ENCODE measurements at regions not wholly inside any gene's neighbourhood (a gene's known extent, or its start where the extent isn't known, plus 50 kb on each side); places are given as distances from the start of the nearest gene placed in this dataset.

DNA sequence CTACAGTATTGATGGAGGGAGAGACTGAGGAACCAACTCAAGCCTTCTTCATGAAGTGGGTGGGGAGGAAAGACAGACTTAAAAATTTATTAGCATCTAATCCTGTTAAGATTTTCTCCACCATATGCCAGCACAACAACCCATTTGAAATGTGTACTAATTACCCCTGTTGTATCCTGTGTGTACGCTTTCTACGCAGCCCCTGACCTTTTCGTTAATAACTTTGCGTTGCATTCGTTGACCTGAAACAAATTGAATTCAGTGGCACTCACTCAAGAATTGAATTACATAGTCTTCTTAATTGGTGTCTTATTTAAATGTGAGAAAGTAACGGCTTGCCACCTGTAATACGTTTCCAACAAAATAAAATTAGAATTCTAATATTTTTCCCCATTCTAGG, 113.9 kb downstream of the LINC00237 start:
- Histone ChIP-seq H3K9ac (ENCODE audit: low read depth, low read length, poor library complexity) (no peak overlapping the region), H3K14ac (ENCODE audit: low read length) (no peak overlapping the region), H3K4me3 (ENCODE audit: low read length in 2 of 2) (no peak overlapping the region), H3K36me3 (replicated peaks in 1 of 2; ENCODE audit: control insufficient read depth in 2 of 2, insufficient read depth in 2 of 2, low read length in 2 of 2) (no peaks in the 10 kb centered on the region), H2BK5ac (ENCODE audit: low read length) (no peak overlapping the region), H4K91ac (ENCODE audit: low read depth, low read length, poor library complexity) (no peak overlapping the region), H3K9me3 (replicated peaks in 1 of 2; ENCODE audit: control insufficient read depth in 2 of 2, insufficient read depth in 1 of 2, low read depth in 1 of 2, low read length in 2 of 2) (no peaks in the 10 kb centered on the region), H3K18ac (ENCODE audit: low read length) (no peak overlapping the region), H3K4me1 (ENCODE audit: control insufficient read depth in 2 of 2, insufficient read depth in 1 of 2, low read depth in 1 of 2, low read length in 2 of 2) (peaks cover 0 to 7% of the 10 kb centered on the region in 2 donors), H2AFZ (ENCODE audit: low read length) (no peak overlapping the region), H2BK120ac (ENCODE audit: low read depth, low read length) (no peak overlapping the region), H2BK15ac (ENCODE audit: low read length) (no peak overlapping the region), H3K4me2 (ENCODE audit: insufficient read depth, low read length, poor library complexity, severe bottlenecking) (no peak overlapping the region), H3K23ac (ENCODE audit: low read depth, low read length, poor library complexity) (no peak overlapping the region), H3K4ac (ENCODE audit: low read length) (no peak overlapping the region), H3K79me1 (ENCODE audit: low read depth, low read length) (no peaks in the 10 kb centered on the region), H2AK5ac (ENCODE audit: low read depth, low read length) (no peak overlapping the region), H3K27ac (replicated peaks; ENCODE audit: low read length) (no peak overlapping the region), H3K27me3 (ENCODE audit: control insufficient read depth in 3 of 3, insufficient read depth in 3 of 3, low read depth in 1 of 3, low read length in 3 of 3) (peaks cover 0 to 11% (median 0%) of the 10 kb centered on the region in 3 experiments), H4K8ac (ENCODE audit: low read depth, low read length) (no peak overlapping the region), H2BK12ac (ENCODE audit: low read length) (no peak overlapping the region)
- no peak for DNase-seq (ENCODE audit: low spot score)
- WGBS, 2 donors (ENCODE audit: extremely low coverage in 2 of 2, insufficient read length in 2 of 2, insufficient replicate concordance in 1 of 2), result no CpG with 5 or more reads among the region's 7 CpGs

GRCh38 chr20:20989081-20989480, 117.1 kb downstream of the LINC00237 start:
- no peak overlapping the region for H2BK15ac ChIP-seq (ENCODE audit: low read length)
- no peak overlapping the region for H3K4me3 ChIP-seq (ENCODE audit: low read length in 2 of 2)
- no peak overlapping the region for H2BK5ac ChIP-seq (ENCODE audit: low read length)
- H3K36me3 ChIP-seq (replicated peaks in 1 of 2; ENCODE audit: control insufficient read depth in 2 of 2, insufficient read depth in 2 of 2, low read length in 2 of 2), result no peaks in the 10 kb centered on the region
- no peak overlapping the region for H4K91ac ChIP-seq (ENCODE audit: low read depth, low read length, poor library complexity)
- H3K14ac ChIP-seq (ENCODE audit: low read length), result no peak overlapping the region
- peaks cover 0 to 8% (median 0%) of the 10 kb centered on the region in 3 experiments for H3K27me3 ChIP-seq (ENCODE audit: control insufficient read depth in 3 of 3, insufficient read depth in 3 of 3, low read depth in 1 of 3, low read length in 3 of 3)
- H2BK120ac ChIP-seq (ENCODE audit: low read depth, low read length), result no peak overlapping the region
- no peak overlapping the region for H3K27ac ChIP-seq (replicated peaks; ENCODE audit: low read length)
- DNase-seq (ENCODE audit: low spot score), result no peak
- no peak overlapping the region for H3K4me2 ChIP-seq (ENCODE audit: insufficient read depth, low read length, poor library complexity, severe bottlenecking)
- H4K8ac ChIP-seq (ENCODE audit: low read depth, low read length), result no peak overlapping the region
- no peaks in the 10 kb centered on the region for H3K9me3 ChIP-seq (replicated peaks in 1 of 2; ENCODE audit: control insufficient read depth in 2 of 2, insufficient read depth in 1 of 2, low read depth in 1 of 2, low read length in 2 of 2)
- no peak overlapping the region for H2AFZ ChIP-seq (ENCODE audit: low read length)
- no peak overlapping the region for H3K4ac ChIP-seq (ENCODE audit: low read length)
- H3K9ac ChIP-seq (ENCODE audit: low read depth, low read length, poor library complexity), result no peak overlapping the region
- no CpG with 5 or more reads among the region's 3 CpGs for WGBS, 2 donors (ENCODE audit: extremely low coverage in 2 of 2, insufficient read length in 2 of 2, insufficient replicate concordance in 1 of 2)
- H3K79me1 ChIP-seq (ENCODE audit: low read depth, low read length), result no peaks in the 10 kb centered on the region
- H3K18ac ChIP-seq (ENCODE audit: low read length), result no peak overlapping the region
- peaks cover 0 to 7% of the 10 kb centered on the region in 2 donors for H3K4me1 ChIP-seq (ENCODE audit: control insufficient read depth in 2 of 2, insufficient read depth in 1 of 2, low read depth in 1 of 2, low read length in 2 of 2)
- no peak overlapping the region for H3K23ac ChIP-seq (ENCODE audit: low read depth, low read length, poor library complexity)
- no peak overlapping the region for H2AK5ac ChIP-seq (ENCODE audit: low read depth, low read length)
- no peak overlapping the region for H2BK12ac ChIP-seq (ENCODE audit: low read length)

DNA sequence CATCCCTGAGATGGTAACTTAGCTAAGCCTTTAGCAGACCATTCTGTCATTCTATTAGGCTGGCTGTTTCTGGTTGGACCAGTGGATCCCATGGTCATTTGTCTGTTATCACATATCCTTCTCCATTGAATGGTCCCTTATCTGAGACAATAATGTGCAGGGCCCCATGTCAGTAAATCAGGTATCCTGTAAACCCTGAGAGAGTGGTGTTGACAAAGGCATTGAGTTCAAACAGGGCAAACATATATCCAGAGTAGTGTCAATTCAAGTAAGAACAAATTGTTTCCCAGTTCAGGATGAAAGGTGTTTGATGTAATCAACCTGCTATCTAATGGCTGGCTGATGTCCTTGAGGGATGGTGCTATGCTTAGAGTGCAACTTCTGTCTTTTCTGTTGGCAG, 126.2 kb downstream of the LINC00237 start:
- H3K27ac ChIP-seq (replicated peaks; ENCODE audit: low read length), result no peak overlapping the region
- H3K4me2 ChIP-seq (ENCODE audit: insufficient read depth, low read length, poor library complexity, severe bottlenecking), result no peak overlapping the region
- H3K4me3 ChIP-seq (ENCODE audit: low read length in 2 of 2), result no peak overlapping the region
- H2BK5ac ChIP-seq (ENCODE audit: low read length), result no peak overlapping the region
- H3K18ac ChIP-seq (ENCODE audit: low read length), result no peak overlapping the region
- no peak overlapping the region for H3K23ac ChIP-seq (ENCODE audit: low read depth, low read length, poor library complexity)
- H3K4ac ChIP-seq (ENCODE audit: low read length), result no peak overlapping the region
- H3K14ac ChIP-seq (ENCODE audit: low read length), result no peak overlapping the region
- H4K8ac ChIP-seq (ENCODE audit: low read depth, low read length), result no peak overlapping the region
- H3K79me1 ChIP-seq (ENCODE audit: low read depth, low read length), result no peaks in the 10 kb centered on the region
- no peak overlapping the region for H2AK5ac ChIP-seq (ENCODE audit: low read depth, low read length)
- no peak overlapping the region for H3K9ac ChIP-seq (ENCODE audit: low read depth, low read length, poor library complexity)
- no peak overlapping the region for H4K91ac ChIP-seq (ENCODE audit: low read depth, low read length, poor library complexity)
- H2BK15ac ChIP-seq (ENCODE audit: low read length), result no peak overlapping the region
- no peak overlapping the region for H2BK12ac ChIP-seq (ENCODE audit: low read length)
- H2BK120ac ChIP-seq (ENCODE audit: low read depth, low read length), result no peak overlapping the region
- H3K36me3 ChIP-seq (replicated peaks in 1 of 2; ENCODE audit: control insufficient read depth in 2 of 2, insufficient read depth in 2 of 2, low read length in 2 of 2), result no peaks in the 10 kb centered on the region
- H3K27me3 ChIP-seq (ENCODE audit: control insufficient read depth in 3 of 3, insufficient read depth in 3 of 3, low read depth in 1 of 3, low read length in 3 of 3), result no peaks in the 10 kb centered on the region
- no peaks in the 10 kb centered on the region for H3K4me1 ChIP-seq (ENCODE audit: control insufficient read depth in 2 of 2, insufficient read depth in 1 of 2, low read depth in 1 of 2, low read length in 2 of 2)
- no peaks in the 10 kb centered on the region for H3K9me3 ChIP-seq (replicated peaks in 1 of 2; ENCODE audit: control insufficient read depth in 2 of 2, insufficient read depth in 1 of 2, low read depth in 1 of 2, low read length in 2 of 2)
- no peak for DNase-seq (ENCODE audit: low spot score)
- no peak overlapping the region for H2AFZ ChIP-seq (ENCODE audit: low read length)

- Histone ChIP-seq H3K27me3 (ENCODE audit: control insufficient read depth in 3 of 3, insufficient read depth in 3 of 3, low read depth in 1 of 3, low read length in 3 of 3) (no peaks in the 10 kb centered on the region), H4K91ac (ENCODE audit: low read depth, low read length, poor library complexity) (no peak overlapping the region), H4K8ac (ENCODE audit: low read depth, low read length) (no peak overlapping the region), H3K18ac (ENCODE audit: low read length) (no peak overlapping the region), H3K9ac (ENCODE audit: low read depth, low read length, poor library complexity) (no peak overlapping the region), H2AFZ (ENCODE audit: low read length) (no peak overlapping the region), H2BK5ac (ENCODE audit: low read length) (no peak overlapping the region), H3K4me2 (ENCODE audit: insufficient read depth, low read length, poor library complexity, severe bottlenecking) (no peak overlapping the region), H3K36me3 (replicated peaks in 1 of 2; ENCODE audit: control insufficient read depth in 2 of 2, insufficient read depth in 2 of 2, low read length in 2 of 2) (no peaks in the 10 kb centered on the region), H3K4ac (ENCODE audit: low read length) (no peak overlapping the region), H2BK120ac (ENCODE audit: low read depth, low read length) (no peak overlapping the region), H2BK12ac (ENCODE audit: low read length) (no peak overlapping the region), H2AK5ac (ENCODE audit: low read depth, low read length) (no peak overlapping the region), H3K4me1 (ENCODE audit: control insufficient read depth in 2 of 2, insufficient read depth in 1 of 2, low read depth in 1 of 2, low read length in 2 of 2) (no peaks in the 10 kb centered on the region), H3K4me3 (ENCODE audit: low read length in 2 of 2) (no peak overlapping the region), H2BK15ac (ENCODE audit: low read length) (no peak overlapping the region), H3K23ac (ENCODE audit: low read depth, low read length, poor library complexity) (no peak overlapping the region), H3K14ac (ENCODE audit: low read length) (no peak overlapping the region), H3K79me1 (ENCODE audit: low read depth, low read length) (no peaks in the 10 kb centered on the region), H3K27ac (replicated peaks; ENCODE audit: low read length) (no peak overlapping the region), H3K9me3 (replicated peaks in 1 of 2; ENCODE audit: control insufficient read depth in 2 of 2, insufficient read depth in 1 of 2, low read depth in 1 of 2, low read length in 2 of 2) (no peaks in the 10 kb centered on the region)
- no peak for DNase-seq (ENCODE audit: low spot score)
- no CpG with 5 or more reads among the region's 5 CpGs for WGBS, 2 donors (ENCODE audit: extremely low coverage in 2 of 2, insufficient read length in 2 of 2, insufficient replicate concordance in 1 of 2)
These were observed 128.4 kb downstream of the LINC00237 start for GRCh38 chr20:20977786-20978185.
